ENCODE measurements at regions not wholly inside any gene's neighbourhood (a gene's known extent, or its start where the extent isn't known, plus 50 kb on each side); places are given as distances from the start of the nearest gene placed in this dataset.

DNA sequence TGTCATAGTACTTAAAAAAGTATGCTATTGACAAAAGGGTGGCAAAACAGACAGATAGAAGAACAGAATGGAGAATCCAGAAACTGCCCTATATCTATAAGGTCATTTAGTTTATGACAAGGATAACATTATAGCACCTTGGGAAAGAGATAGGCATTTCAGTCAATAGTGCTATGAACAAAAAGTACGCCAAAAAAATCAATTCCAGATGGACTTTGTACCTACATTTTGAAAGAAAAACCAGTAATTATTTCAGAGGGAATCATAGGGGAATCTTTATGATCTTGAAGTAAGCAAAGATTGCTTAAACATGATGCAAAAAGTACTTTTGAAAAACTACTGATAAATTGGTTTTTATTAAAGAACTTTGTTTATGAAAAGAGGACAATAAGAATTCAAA is 59.9 kb upstream of the SETBP1 start:
- no peak for TF ChIP-seq CTCF (IDR thresholded peaks at IDR 0.05; ENCODE audit: insufficient read depth, low read length, poor library complexity, severe bottlenecking)
- TF ChIP-seq EZH2phosphoT487 (conservative IDR thresholded peaks at IDR 0.05; ENCODE audit: low read length) = no peak

Measured in SU-DHL-6 (cell line).